Astrocyte (in vitro differentiated cells and primary cell): ENCODE measurements at regions not wholly inside any gene's neighbourhood (a gene's known extent, or its start where the extent isn't known, plus 50 kb on each side); places are given as distances from the start of the nearest gene placed in this dataset.
A peak's percentile ranks its signal among the peaks of the same experiment; 100 is the strongest.

ENCODE experiments used
- DNase-seq: peaks from one replicate; pipeline ENCODE4 v3.0.0-alpha.2; 2010; ENCODE audit warnings: low read depth
- FAIRE-seq: peaks from 2 replicates; lab custom pipeline; 2011; peaks lifted over from hg19 to GRCh38; lab: Jason Lieb, UNC
- H2AFZ ChIP-seq: 2 replicates; pipeline ENCODE4 v1.6.0; 2012; ENCODE audit warnings: low read depth, low read length, inconsistent platforms
- H3K27ac ChIP-seq: 2 replicates; pipeline ENCODE4 v1.5.1; 2011; ENCODE audit warnings: low read depth, low read length, inconsistent platforms
- H3K27me3 ChIP-seq: 2 replicates; pipeline ENCODE4 v1.6.0; 2011; ENCODE audit warnings: low read length, inconsistent platforms; ENCODE audit not compliant: insufficient read depth
- H3K36me3 ChIP-seq: 2 replicates; pipeline ENCODE4 v1.5.1; 2011; ENCODE audit warnings: low read length, inconsistent platforms; ENCODE audit not compliant: insufficient read depth
- H3K4me1 ChIP-seq: 2 replicates; pipeline ENCODE4 v1.5.1; 2011; ENCODE audit warnings: low read length, inconsistent platforms; ENCODE audit not compliant: insufficient read depth
- H3K4me2 ChIP-seq: 2 replicates; pipeline ENCODE4 v1.6.0; 2012; ENCODE audit warnings: low read length, inconsistent platforms
- H3K4me3 ChIP-seq: 2 replicates; pipeline ENCODE4 v1.5.1; 2011; ENCODE audit warnings: low read depth, mild to moderate bottlenecking, low read length, inconsistent platforms; ENCODE audit not compliant: insufficient read depth
- H3K79me2 ChIP-seq: 2 replicates; pipeline ENCODE4 v1.6.0; 2012; ENCODE audit warnings: mild to moderate bottlenecking, low read length, inconsistent platforms; ENCODE audit not compliant: insufficient read depth
- H3K9ac ChIP-seq: 2 replicates; pipeline ENCODE4 v1.6.0; 2012; ENCODE audit warnings: mild to moderate bottlenecking, low read length, inconsistent platforms
- H3K9me3 ChIP-seq: 2 replicates; pipeline ENCODE4 v1.5.1; 2012; ENCODE audit warnings: low read depth, mild to moderate bottlenecking, low read length, inconsistent platforms; ENCODE audit not compliant: insufficient read depth
- H4K20me1 ChIP-seq: 2 replicates; pipeline ENCODE4 v1.6.0; 2012; ENCODE audit warnings: low read length, inconsistent platforms; ENCODE audit not compliant: insufficient read depth
- H3K27ac Mint-ChIP-seq: one replicate; pipeline ENCODE4 v1.8.0; 2021; ENCODE audit warnings: mild to moderate bottlenecking, mixed read lengths; ENCODE audit not compliant: unreplicated experiment
- H3K27me3 Mint-ChIP-seq: one replicate; pipeline ENCODE4 v1.8.0; 2021; ENCODE audit warnings: low read depth, mixed read lengths; ENCODE audit not compliant: unreplicated experiment
- H3K36me3 Mint-ChIP-seq: one replicate; pipeline ENCODE4 v1.8.0; 2021; ENCODE audit warnings: low read depth, mixed read lengths; ENCODE audit not compliant: unreplicated experiment
- H3K4me1 Mint-ChIP-seq: one replicate; pipeline ENCODE4 v1.8.0; 2021; ENCODE audit warnings: low read depth, mixed read lengths; ENCODE audit not compliant: unreplicated experiment
- H3K4me3 Mint-ChIP-seq: one replicate; pipeline ENCODE4 v1.8.0; 2021; ENCODE audit warnings: mild to moderate bottlenecking, moderate library complexity, mixed read lengths; ENCODE audit not compliant: unreplicated experiment
- H3K9me3 Mint-ChIP-seq: one replicate; pipeline ENCODE4 v1.8.0; 2021; ENCODE audit warnings: mild to moderate bottlenecking, mixed read lengths; ENCODE audit not compliant: unreplicated experiment
- EZH2 ChIP-seq: IDR thresholded peaks from 2 replicates; pipeline ENCODE4 v1.6.1; 2012; ENCODE audit warnings: mild to moderate bottlenecking, low read length, inconsistent platforms; ENCODE audit not compliant: insufficient read depth
- TF ChIP-seq, protein P1 (sequence below): IDR thresholded peaks from 2 replicates; pipeline ENCODE4 v1.5.1; 2011; ENCODE audit warnings: low read depth, mild to moderate bottlenecking, inconsistent platforms, low read length, moderate library complexity; ENCODE audit not compliant: insufficient read depth

DNA sequence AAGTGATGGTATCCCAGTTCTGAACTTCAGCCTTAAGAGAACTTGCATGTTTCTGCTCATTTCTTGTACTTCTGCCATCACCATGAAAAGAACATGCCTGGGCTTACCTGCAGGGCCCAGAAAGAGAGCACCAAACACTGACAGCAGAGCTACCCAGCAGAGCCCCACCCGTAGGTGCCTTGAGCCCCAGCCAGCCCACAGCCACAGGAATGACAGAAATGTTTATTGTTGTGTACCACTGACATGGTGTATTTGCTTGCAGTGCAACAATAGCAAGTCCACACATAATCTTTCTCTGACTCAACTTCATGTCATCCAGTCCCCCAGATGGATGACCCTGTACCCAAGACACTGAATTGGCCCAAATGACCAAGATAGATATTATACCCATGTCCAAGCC lies 195.2 kb downstream of the TSHZ3 start:
- Histone ChIP-seq H3K36me3 (no peaks in the 10 kb centered on the region), H3K9me3 (peaks cover 2% of the 10 kb centered on the region), H3K27ac (no peak overlapping the region), H3K79me2 (no peaks in the 10 kb centered on the region), H3K4me1 (no peaks in the 10 kb centered on the region), H3K27me3 (no peaks in the 10 kb centered on the region), H3K4me3 (no peak overlapping the region), H3K4me2 (peak overlapping the region; percentile 10), H4K20me1 (no peaks in the 10 kb centered on the region), H2AFZ (peak overlapping the region; percentile 7), H3K9ac (no peak overlapping the region)
- Mint-ChIP-seq H3K4me3 (no peak overlapping the region), H3K36me3 (no peaks in the 10 kb centered on the region), H3K9me3 (no peaks in the 10 kb centered on the region), H3K27ac (no peak overlapping the region), H3K4me1 (peaks cover 6% of the 10 kb centered on the region), H3K27me3 (peaks cover 2% of the 10 kb centered on the region)
- DNase-seq, result peak; percentile 65
- TF ChIP-seq EZH2, result no peak
- TF ChIP-seq, protein P1, sequence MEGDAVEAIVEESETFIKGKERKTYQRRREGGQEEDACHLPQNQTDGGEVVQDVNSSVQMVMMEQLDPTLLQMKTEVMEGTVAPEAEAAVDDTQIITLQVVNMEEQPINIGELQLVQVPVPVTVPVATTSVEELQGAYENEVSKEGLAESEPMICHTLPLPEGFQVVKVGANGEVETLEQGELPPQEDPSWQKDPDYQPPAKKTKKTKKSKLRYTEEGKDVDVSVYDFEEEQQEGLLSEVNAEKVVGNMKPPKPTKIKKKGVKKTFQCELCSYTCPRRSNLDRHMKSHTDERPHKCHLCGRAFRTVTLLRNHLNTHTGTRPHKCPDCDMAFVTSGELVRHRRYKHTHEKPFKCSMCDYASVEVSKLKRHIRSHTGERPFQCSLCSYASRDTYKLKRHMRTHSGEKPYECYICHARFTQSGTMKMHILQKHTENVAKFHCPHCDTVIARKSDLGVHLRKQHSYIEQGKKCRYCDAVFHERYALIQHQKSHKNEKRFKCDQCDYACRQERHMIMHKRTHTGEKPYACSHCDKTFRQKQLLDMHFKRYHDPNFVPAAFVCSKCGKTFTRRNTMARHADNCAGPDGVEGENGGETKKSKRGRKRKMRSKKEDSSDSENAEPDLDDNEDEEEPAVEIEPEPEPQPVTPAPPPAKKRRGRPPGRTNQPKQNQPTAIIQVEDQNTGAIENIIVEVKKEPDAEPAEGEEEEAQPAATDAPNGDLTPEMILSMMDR, result no peak
- peak; percentile 73 for FAIRE-seq

- Histone ChIP-seq H3K9me3 (peaks cover 2% of the 10 kb centered on the region), H3K4me1 (no peaks in the 10 kb centered on the region), H4K20me1 (no peaks in the 10 kb centered on the region), H3K27ac (no peak overlapping the region), H3K9ac (no peak overlapping the region), H2AFZ (no peak overlapping the region), H3K36me3 (no peaks in the 10 kb centered on the region), H3K79me2 (no peaks in the 10 kb centered on the region), H3K27me3 (no peaks in the 10 kb centered on the region), H3K4me2 (no peak overlapping the region), H3K4me3 (no peak overlapping the region)
- peaks cover 2% of the 10 kb centered on the region for H3K27me3 Mint-ChIP-seq
- no peak overlapping the region for H3K4me3 Mint-ChIP-seq
- FAIRE-seq (no peak), DNase-seq (peak; percentile 20)
- no peaks in the 10 kb centered on the region for H3K36me3 Mint-ChIP-seq
- no peak for TF ChIP-seq EZH2
- TF ChIP-seq, protein P1, result no peak
- H3K9me3 Mint-ChIP-seq, result no peaks in the 10 kb centered on the region
- H3K27ac Mint-ChIP-seq, result no peak overlapping the region
- H3K4me1 Mint-ChIP-seq, result peaks cover 6% of the 10 kb centered on the region
Observed at GRCh38 chr19:31152906-31153305, 196.3 kb downstream of the TSHZ3 start.

GRCh38 chr19:31149441-31149941 lies 199.7 kb downstream of the TSHZ3 start:
- no peak overlapping the region for H3K9ac ChIP-seq

More at GRCh38 chr19:31149441-31149941, 199.7 kb downstream of the TSHZ3 start:
- no peaks in the 10 kb centered on the region for H3K9me3 Mint-ChIP-seq
- Histone ChIP-seq H3K27ac (no peak overlapping the region), H3K4me1 (no peaks in the 10 kb centered on the region), H3K27me3 (no peaks in the 10 kb centered on the region), H3K4me3 (no peak overlapping the region), H3K9me3 (peaks cover 2% of the 10 kb centered on the region), H3K79me2 (no peaks in the 10 kb centered on the region), H3K4me2 (no peak overlapping the region), H3K36me3 (no peaks in the 10 kb centered on the region), H4K20me1 (no peaks in the 10 kb centered on the region), H2AFZ (no peak overlapping the region)
- FAIRE-seq (no peak), DNase-seq (no peak)
- no peak overlapping the region for H3K4me3 Mint-ChIP-seq
- H3K27ac Mint-ChIP-seq, result no peak overlapping the region
- peaks cover 6% of the 10 kb centered on the region for H3K4me1 Mint-ChIP-seq
- TF ChIP-seq, protein P1, result no peak
- TF ChIP-seq EZH2, result no peak
- H3K27me3 Mint-ChIP-seq, result peaks cover 9% of the 10 kb centered on the region
- H3K36me3 Mint-ChIP-seq, result peaks cover 3% of the 10 kb centered on the region
